HFF-Myc (cell line): ENCODE measurements at regions not wholly inside any gene's neighbourhood (a gene's known extent, or its start where the extent isn't known, plus 50 kb on each side); places are given as distances from the start of the nearest gene placed in this dataset.

Experiments used
- DNase-seq: peaks from one replicate; pipeline ENCODE4 v3.0.0-alpha.2; 2011; ENCODE audit warnings: low read depth; ENCODE audit errors: extremely low read depth
- H3K4me3 ChIP-seq: replicated peaks from 2 replicates; pipeline ENCODE4 v1.5.1; 2011; ENCODE audit warnings: low read depth, mild to moderate bottlenecking, control low read depth, low read length
- TF ChIP-seq, protein P1 (sequence below): IDR thresholded peaks from 2 replicates; pipeline ENCODE4 v1.5.1; 2012; ENCODE audit warnings: mild to moderate bottlenecking, low read depth, low read length, control low read depth; ENCODE audit errors: missing control alignments

GRCh38 chr1:67528141-67528540, 97.9 kb upstream of the SERBP1 start:
- H3K4me3 ChIP-seq = no peak overlapping the region
- DNase-seq = no peak
- TF ChIP-seq, protein P1, sequence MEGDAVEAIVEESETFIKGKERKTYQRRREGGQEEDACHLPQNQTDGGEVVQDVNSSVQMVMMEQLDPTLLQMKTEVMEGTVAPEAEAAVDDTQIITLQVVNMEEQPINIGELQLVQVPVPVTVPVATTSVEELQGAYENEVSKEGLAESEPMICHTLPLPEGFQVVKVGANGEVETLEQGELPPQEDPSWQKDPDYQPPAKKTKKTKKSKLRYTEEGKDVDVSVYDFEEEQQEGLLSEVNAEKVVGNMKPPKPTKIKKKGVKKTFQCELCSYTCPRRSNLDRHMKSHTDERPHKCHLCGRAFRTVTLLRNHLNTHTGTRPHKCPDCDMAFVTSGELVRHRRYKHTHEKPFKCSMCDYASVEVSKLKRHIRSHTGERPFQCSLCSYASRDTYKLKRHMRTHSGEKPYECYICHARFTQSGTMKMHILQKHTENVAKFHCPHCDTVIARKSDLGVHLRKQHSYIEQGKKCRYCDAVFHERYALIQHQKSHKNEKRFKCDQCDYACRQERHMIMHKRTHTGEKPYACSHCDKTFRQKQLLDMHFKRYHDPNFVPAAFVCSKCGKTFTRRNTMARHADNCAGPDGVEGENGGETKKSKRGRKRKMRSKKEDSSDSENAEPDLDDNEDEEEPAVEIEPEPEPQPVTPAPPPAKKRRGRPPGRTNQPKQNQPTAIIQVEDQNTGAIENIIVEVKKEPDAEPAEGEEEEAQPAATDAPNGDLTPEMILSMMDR = no peak

DNA sequence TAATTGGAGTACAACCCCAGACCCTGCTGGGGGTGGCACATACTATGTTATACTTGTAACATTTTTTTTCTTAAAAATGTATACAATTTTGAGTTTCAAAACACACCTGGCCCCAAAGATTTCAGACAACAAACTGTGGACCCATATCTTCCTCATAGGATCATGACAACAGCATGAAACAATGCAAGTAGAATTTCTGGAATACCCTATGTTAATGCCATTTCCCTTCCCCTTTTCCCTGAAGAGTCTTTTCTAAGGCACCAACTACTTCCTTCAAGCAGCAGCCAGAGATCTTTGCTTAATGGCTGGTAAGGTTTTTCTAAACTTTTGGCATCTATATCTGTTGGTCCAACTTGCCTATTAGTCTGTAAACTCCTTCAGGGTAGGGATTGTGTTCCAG, 99.9 kb upstream of the SERBP1 start:
- no peak overlapping the region for H3K4me3 ChIP-seq
- DNase-seq = no peak
- TF ChIP-seq, protein P1 = no peak

DNA sequence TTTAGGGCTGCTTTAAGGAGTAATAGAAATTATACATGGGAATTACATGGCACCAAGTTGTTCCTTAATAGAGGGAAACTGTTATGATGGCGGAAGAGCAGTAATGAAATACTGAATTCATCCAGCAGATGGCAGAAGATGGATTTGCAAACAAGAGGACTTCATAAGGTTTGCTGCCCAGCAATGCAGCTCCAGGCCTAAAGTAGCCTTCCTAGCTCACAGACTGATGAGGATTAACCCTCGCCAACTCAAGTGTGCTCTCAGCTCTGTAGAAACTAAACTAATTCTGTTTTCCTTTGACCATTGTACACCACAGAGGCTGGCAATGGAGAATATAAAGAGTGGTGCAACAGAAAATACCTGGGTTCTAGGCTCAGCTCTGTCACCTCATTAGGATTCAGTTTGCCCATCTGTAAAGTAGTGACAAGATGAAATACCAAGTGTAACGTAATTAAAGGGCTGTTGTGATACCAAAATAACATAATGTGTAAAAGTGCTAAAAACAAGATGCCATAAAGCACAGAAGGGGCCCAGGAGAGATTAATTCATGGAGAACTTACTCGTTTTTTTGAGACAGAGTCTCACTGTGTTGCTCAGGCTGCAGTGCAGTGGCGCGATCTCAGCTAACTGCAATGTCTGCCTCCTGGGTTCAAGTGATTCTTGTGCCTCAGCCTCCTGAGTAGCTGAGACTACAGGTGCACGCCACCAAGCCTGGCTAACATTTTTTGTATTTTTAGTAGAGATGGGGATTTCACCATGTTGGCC, 102.4 kb upstream of the SERBP1 start:
- H3K4me3 ChIP-seq = no peak overlapping the region
- peak; percentile 80 for DNase-seq
- TF ChIP-seq, protein P1 = peak; percentile 54

GRCh38 chr1:67534627-67535065, 104.4 kb upstream of the SERBP1 start:
- TF ChIP-seq, protein P1 = no peak
- peak; percentile 26 for DNase-seq
- no peak overlapping the region for H3K4me3 ChIP-seq

DNA sequence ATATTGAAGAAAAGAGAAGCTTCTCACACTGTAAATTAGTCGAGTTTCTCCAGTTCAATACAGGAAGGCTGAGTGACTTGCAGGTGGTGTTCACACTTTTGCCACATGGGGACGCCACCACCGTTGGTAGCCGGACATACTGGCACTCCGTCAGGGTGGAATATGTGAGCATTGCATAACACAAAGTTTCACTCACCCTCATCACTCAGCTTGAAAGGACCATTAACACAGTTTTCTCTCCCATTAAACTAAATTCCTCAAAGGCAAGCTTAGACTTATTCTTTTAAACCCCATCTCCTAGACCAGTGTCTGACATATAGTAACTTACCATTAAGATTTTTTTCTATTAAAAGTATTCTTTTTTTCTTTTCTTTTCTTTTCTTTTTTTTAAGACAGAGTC, 105.3 kb upstream of the SERBP1 start:
- no peak overlapping the region for H3K4me3 ChIP-seq
- TF ChIP-seq, protein P1 = peak; percentile 96
- DNase-seq = peak; percentile 65

DNA sequence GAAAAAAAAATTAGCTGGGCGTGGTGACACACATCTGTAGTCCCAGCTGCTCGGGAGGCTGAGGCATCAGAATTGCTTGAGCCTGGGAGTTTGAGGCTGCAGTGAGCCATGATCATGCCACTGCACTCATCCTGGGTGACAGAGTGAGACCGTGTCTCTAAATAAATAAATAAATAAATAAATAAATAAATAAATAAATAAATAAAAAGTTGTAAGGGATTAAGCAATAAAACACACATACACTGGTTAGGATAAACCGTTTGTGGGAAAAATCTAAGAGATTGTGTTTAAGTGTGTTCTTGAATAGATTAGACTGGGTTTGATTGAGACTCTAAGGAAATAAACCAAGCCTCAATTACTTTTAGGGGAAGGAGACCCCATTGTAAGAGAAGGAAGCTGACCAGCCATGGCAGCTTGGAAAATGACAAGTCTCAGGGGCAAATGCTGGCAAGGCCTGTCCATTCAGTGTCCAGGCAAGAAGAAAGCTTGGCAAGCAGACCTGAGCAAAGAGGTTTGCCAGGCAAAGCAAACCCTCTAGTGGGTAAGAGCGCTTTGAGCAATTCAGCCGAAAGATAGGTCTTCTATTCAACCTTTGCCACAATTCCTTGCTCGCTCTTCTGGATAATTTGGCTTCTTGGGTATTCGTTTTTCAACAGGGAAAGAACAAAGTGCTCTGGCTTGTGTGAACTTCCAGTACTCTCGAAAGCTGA, 106.9 kb upstream of the SERBP1 start:
- no peak for DNase-seq
- TF ChIP-seq, protein P1 = no peak
- H3K4me3 ChIP-seq = no peak overlapping the region

DNA sequence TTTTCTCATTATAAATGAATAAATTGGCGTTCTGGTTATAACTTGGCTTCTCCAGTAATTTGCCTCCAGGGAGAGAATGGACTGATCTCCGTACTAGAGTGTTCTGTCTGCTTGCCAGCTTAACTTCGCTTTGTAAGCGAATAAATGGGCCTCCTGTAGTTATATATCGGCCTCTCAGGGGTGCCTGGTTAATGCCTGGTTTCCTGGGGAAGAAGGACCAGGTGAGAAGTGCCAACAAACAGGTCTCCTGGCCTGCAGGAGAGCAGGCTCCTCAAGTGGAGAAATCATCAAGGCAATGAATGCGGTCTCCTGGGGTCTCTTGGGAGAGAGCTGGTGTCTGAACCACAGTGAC, 107.4 kb upstream of the SERBP1 start:
- no peak for DNase-seq
- H3K4me3 ChIP-seq = no peak overlapping the region
- TF ChIP-seq, protein P1 = no peak
